MM.1S (cell line): ENCODE measurements at regions not wholly inside any gene's neighbourhood (a gene's known extent, or its start where the extent isn't known, plus 50 kb on each side); places are given as distances from the start of the nearest gene placed in this dataset.
"Not testable (repeated sequence)": the region's sequence is repeated elsewhere in the genome, so short reads cannot be mapped to it uniquely, and the experiment has no call there.

Source experiments
- DNase-seq: peaks from one replicate; pipeline ENCODE4 v3.0.0-alpha.2; 2015
- H2AFZ ChIP-seq: fragments of 300-600 bp; sonication (generic); 2 replicates; pipeline ENCODE4 v1.6.0; 2016; ENCODE audit warnings: antibody characterized with exemption, low read length
- H3F3A ChIP-seq: fragments of 300-600 bp; sonication (generic); 2 replicates; pipeline ENCODE4 v1.6.1; 2016; ENCODE audit warnings: mild to moderate bottlenecking, antibody characterized with exemption, low read length, moderate library complexity, mixed read lengths; ENCODE audit not compliant: insufficient read depth
- H3K27ac ChIP-seq: fragments of 300-600 bp; sonication (generic); 2 replicates; pipeline ENCODE4 v1.5.1; 2016; ENCODE audit warnings: mild to moderate bottlenecking, low read length
- H3K27me3 ChIP-seq: fragments of 300-600 bp; sonication (generic); replicated peaks from 2 replicates; pipeline ENCODE4 v1.6.0; 2016; ENCODE audit warnings: low read length; ENCODE audit not compliant: insufficient read depth
- H3K36me3 ChIP-seq: fragments of 300-600 bp; sonication (generic); replicated peaks from 2 replicates; pipeline ENCODE4 v1.6.1; 2016; ENCODE audit warnings: mild to moderate bottlenecking, low read length, mixed read lengths; ENCODE audit not compliant: insufficient read depth
- H3K4me1 ChIP-seq: fragments of 300-600 bp; sonication (generic); 2 replicates; pipeline ENCODE4 v1.6.1; 2016; ENCODE audit warnings: low read length, mixed read lengths
- H3K4me2 ChIP-seq: fragments of 300-600 bp; sonication (generic); 2 replicates; pipeline ENCODE4 v1.6.0; 2016; ENCODE audit warnings: low read depth, low read length
- H3K4me3 ChIP-seq: fragments of 300-600 bp; sonication (generic); 2 replicates; pipeline ENCODE4 v1.5.1; 2016; ENCODE audit warnings: low read length, mixed read lengths
- H3K79me2 ChIP-seq: fragments of 300-600 bp; sonication (generic); 2 replicates; pipeline ENCODE4 v1.6.1; 2016; ENCODE audit warnings: mixed run types, low read length, mixed read lengths
- H3K9ac ChIP-seq: fragments of 300-600 bp; sonication (generic); 2 replicates; pipeline ENCODE4 v1.6.1; 2016; ENCODE audit warnings: low read length, mixed read lengths
- H3K9me2 ChIP-seq: fragments of 300-600 bp; sonication (generic); replicated peaks from 2 replicates; pipeline ENCODE4 v1.6.1; 2016; ENCODE audit warnings: mild to moderate bottlenecking, low read length, mixed read lengths; ENCODE audit not compliant: insufficient read depth
- H3K9me3 ChIP-seq: fragments of 300-600 bp; sonication (generic); replicated peaks from 2 replicates; pipeline ENCODE4 v1.6.1; 2016; ENCODE audit warnings: mild to moderate bottlenecking, low read length, mixed read lengths; ENCODE audit not compliant: insufficient read depth
- H4K20me1 ChIP-seq: fragments of 300-600 bp; sonication (generic); 2 replicates; pipeline ENCODE4 v1.6.1; 2016; ENCODE audit warnings: mild to moderate bottlenecking, low read length, moderate library complexity, mixed read lengths; ENCODE audit not compliant: insufficient read depth
- CTCF ChIP-seq: fragments of 300-600 bp; sonication (generic); IDR thresholded peaks from 2 replicates; pipeline ENCODE4 v1.5.1; 2016; ENCODE audit warnings: antibody characterized with exemption, low read length, mixed read lengths

- not testable (repeated sequence) for H3K4me3 ChIP-seq, H2AFZ ChIP-seq, H3K79me2 ChIP-seq, H4K20me1 ChIP-seq, H3F3A ChIP-seq, H3K36me3 ChIP-seq, H3K4me1 ChIP-seq, H3K9ac ChIP-seq, H3K4me2 ChIP-seq, H3K9me3 ChIP-seq, DNase-seq, H3K27ac ChIP-seq, H3K9me2 ChIP-seq, H3K27me3 ChIP-seq
These were observed 113.5 kb downstream of the NPIPB11 start for GRCh38 chr16:29292952-29293471.

GRCh38 chr16:29291329-29292271, 114.9 kb downstream of the NPIPB11 start:
- H3K9me3 ChIP-seq, H3K27ac ChIP-seq, H3K4me1 ChIP-seq, H3K4me3 ChIP-seq, H3K4me2 ChIP-seq, H3K9ac ChIP-seq, H3K36me3 ChIP-seq, H3K27me3 ChIP-seq, H3K79me2 ChIP-seq, H4K20me1 ChIP-seq, H3K9me2 ChIP-seq, H2AFZ ChIP-seq, DNase-seq, H3F3A ChIP-seq: not testable (repeated sequence)

- Histone ChIP-seq H3K9me2 (no peaks in the 10 kb centered on the region), H2AFZ (0 out of 2 replicates have a peak overlapping the region, but pooled peaks have one; percentile 12), H3K4me3 (no peak overlapping the region; the same call in 1 of the 2 replicates), H3K79me2 (no peaks in the 10 kb centered on the region), H3K4me1 (no peaks in the 10 kb centered on the region), H3K36me3 (no peaks in the 10 kb centered on the region), H3K9me3 (no peaks in the 10 kb centered on the region), H4K20me1 (no peaks in the 10 kb centered on the region), H3K4me2 (peak overlapping the region; percentile 22; the same call in 1 of the 2 replicates), H3K27me3 (peaks cover 4% of the 10 kb centered on the region; the same call in 1 of the 2 replicates), H3K9ac (no peak overlapping the region), H3K27ac (no peak overlapping the region), H3F3A (no peaks in the 10 kb centered on the region)
- no peak for TF ChIP-seq CTCF
- peak; percentile 50 for DNase-seq
These were observed 115.8 kb downstream of the NPIPB11 start for GRCh38 chr16:29290631-29291247.

GRCh38 chr16:29289516-29290239, 116.8 kb downstream of the NPIPB11 start:
- not testable (repeated sequence) for H3K4me1 ChIP-seq, H2AFZ ChIP-seq, H3K27me3 ChIP-seq, DNase-seq, H4K20me1 ChIP-seq, H3K36me3 ChIP-seq, H3F3A ChIP-seq, H3K4me2 ChIP-seq, H3K9me2 ChIP-seq, H3K27ac ChIP-seq, H3K9ac ChIP-seq, H3K9me3 ChIP-seq, H3K4me3 ChIP-seq, H3K79me2 ChIP-seq

GRCh38 chr16:29288711-29289474, 117.6 kb downstream of the NPIPB11 start:
- not testable (repeated sequence) for DNase-seq, H2AFZ ChIP-seq, H3K4me2 ChIP-seq

GRCh38 chr16:29287871-29288535, 118.5 kb downstream of the NPIPB11 start:
- H3K27ac ChIP-seq, H3K9me3 ChIP-seq, H3K79me2 ChIP-seq, DNase-seq, H3K4me2 ChIP-seq, H3K27me3 ChIP-seq, H3F3A ChIP-seq, H4K20me1 ChIP-seq, H3K36me3 ChIP-seq, H3K4me1 ChIP-seq, H3K4me3 ChIP-seq, H2AFZ ChIP-seq, H3K9me2 ChIP-seq, H3K9ac ChIP-seq: not testable (repeated sequence)

More at GRCh38 chr16:29288711-29289474, 117.6 kb downstream of the NPIPB11 start:
- not testable (repeated sequence) for H3K79me2 ChIP-seq, H4K20me1 ChIP-seq, H3K27ac ChIP-seq, H3K9ac ChIP-seq, H3K9me3 ChIP-seq, H3K4me3 ChIP-seq, H3K36me3 ChIP-seq, H3K9me2 ChIP-seq, H3K4me1 ChIP-seq, H3K27me3 ChIP-seq, H3F3A ChIP-seq
